NCI-H2107 treated with DMSO at 0.1 percent for 48 hours (cell line): ENCODE measurements at regions not wholly inside any gene's neighbourhood (a gene's known extent, or its start where the extent isn't known, plus 50 kb on each side); places are given as distances from the start of the nearest gene placed in this dataset.

Source experiments
- DNase-seq: peaks from one replicate; lab custom pipeline; 2025; ENCODE audit not compliant: unreplicated experiment; lab: John Stamatoyannopoulos, UW

DNA sequence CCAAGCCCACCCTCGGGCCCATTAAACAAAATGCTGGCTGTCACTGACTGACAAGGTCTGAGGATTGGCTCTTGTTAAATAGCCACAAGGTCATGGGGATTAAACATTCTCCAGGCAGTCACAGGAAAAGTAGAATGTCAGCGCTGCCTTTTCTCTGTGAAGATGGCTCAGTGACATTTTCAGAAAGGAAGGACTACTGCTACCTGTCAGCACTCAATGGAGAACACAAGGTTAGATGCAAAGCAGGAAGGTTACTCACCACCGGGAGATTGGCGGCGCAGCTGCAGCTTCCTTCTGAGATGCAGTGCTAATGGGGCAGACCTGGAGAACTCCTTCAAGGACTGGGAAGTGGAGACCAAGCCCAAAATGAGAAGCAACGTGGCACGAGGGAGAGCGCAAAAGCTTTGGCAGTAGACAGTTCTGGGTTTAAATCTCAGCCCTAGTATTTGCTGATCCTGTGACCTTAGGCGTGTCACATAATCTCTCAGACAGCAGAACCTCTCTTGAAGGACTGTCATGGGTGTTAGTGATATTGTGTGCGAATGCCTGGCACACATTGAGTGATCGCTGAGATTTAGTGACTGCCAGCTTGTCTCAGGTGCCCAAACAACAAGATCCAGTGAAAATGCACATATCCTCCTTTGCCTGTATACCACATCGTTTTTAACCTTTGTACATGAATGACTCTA, 213.1 kb upstream of the BOD1L1 start:
- DNase-seq: no peak

GRCh38 chr4:13844740-13845139, 217.2 kb upstream of the BOD1L1 start:
- no peak for DNase-seq

DNA sequence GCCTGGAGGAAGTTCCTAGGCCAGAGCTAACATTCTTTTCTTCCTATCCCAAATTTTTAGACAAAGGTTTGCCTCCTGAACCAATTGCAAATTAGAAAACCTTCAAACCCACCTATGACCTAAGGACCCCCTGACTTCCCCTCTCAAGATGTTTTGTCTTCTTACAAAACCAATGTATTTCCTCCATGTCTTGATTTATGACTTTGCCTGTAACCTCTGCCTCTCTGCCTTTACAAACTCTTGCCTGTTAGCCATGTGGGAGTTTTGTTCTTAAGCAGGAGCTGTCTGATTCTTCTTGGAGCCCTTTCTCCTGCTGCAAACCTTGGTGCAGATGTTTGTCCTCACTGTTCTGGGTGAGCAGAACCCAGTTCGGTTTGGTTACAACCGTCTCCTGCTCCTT, 222.3 kb upstream of the BOD1L1 start:
- DNase-seq: no peak

DNA sequence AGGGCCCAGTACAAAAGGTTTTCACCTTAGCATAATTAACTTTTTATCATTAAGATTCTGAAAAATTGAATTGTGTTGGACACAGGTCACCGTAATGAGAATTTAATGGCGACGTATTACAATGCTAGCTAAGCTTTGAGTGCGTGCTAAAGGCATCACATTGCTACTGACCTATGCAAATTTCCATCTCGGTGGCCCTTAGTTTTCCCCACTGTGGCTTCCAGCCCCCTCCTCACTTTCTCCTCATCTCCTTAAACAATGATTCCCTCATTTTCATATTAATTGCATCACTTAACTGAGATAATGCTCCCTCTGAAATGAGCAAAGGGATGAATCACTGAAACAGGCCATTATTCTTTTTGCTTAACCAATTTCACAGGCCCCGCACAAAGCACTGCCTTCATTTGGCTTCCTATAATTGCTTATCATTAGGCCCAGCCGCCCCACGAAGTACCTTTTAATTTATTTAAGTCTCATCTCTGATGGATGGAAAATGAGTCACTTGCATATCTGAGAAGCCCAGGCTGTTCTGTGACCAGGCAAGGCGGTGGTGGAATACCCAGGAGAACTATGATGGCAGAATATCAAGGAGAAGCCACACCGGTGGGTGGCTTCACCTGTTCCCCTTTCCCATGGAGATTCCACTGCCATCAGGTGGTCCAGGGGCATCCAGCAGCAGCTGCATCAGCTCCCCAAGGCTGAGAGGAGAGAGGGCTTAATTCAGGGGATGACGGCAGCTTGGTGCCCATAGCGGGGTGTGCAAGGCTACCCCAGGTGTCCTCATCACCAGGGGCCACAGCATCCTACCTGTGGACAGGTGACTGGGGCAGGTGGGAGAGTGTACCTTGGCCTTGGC, 223.8 kb upstream of the BOD1L1 start:
- DNase-seq: no peak

DNA sequence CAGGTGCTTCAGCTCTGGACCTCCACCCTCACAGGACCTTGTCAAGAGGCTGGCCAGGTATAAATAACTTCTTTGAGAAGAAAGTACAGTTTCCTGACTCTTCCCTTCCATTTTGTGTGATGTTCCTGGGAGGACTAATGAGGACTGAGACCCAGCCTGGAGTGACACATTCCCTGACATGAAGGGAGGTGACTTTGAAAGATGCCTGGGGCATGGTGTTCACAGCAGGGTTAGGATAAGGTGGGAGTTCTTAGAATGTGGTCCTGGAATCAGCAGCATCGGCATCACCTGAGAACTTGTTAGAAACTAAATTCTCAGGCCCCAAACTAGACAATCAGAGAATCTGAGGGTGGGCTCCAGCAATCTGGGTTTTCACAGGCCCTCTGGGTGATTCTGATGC, 224.9 kb upstream of the BOD1L1 start:
- no peak for DNase-seq

DNA sequence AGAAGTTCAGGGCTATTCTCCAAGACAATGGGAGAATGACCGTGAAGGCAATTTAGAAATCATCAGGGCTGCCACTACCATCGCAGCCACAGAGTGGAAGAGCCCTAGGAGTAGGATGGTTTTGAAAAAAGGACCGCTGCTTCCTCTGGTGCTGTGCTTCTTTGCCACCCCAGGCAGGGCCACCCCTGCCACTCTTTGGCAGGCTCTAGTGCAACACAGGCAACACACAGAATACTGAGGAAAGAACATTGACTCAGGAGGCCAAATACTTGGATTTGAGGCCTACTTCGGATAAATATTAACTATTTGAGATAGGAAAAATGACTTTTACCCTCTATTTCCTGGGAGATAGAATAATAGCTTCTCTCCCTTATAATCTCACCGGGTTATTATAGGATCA, 228.9 kb upstream of the BOD1L1 start:
- DNase-seq: no peak

GRCh38 chr4:13857397-13857796, 229.9 kb upstream of the BOD1L1 start:
- DNase-seq: no peak

DNA sequence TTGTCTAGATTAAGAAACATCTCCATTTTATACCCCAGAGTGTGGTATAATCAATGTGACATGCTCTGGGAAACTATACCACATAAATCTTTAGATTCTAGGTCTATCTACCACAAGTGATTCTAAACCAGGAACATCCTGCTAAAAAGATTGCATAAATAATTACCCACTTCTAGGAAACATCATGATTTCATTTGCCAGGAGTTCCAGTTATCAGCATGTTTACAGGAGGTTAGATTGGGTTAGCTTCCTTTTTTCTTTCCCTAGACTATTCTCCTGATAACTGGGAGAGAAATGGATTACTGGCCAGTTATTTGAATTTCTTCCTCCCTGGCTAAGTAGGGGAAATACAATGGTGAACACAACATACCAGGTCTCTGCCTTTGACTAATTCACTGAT, 230.3 kb upstream of the BOD1L1 start:
- no peak for DNase-seq

- no peak for DNase-seq
Measured at GRCh38 chr4:13859423-13859822, 231.9 kb upstream of the BOD1L1 start.

- no peak for DNase-seq
Measured at GRCh38 chr4:13860126-13860525, 232.6 kb upstream of the BOD1L1 start.

DNA sequence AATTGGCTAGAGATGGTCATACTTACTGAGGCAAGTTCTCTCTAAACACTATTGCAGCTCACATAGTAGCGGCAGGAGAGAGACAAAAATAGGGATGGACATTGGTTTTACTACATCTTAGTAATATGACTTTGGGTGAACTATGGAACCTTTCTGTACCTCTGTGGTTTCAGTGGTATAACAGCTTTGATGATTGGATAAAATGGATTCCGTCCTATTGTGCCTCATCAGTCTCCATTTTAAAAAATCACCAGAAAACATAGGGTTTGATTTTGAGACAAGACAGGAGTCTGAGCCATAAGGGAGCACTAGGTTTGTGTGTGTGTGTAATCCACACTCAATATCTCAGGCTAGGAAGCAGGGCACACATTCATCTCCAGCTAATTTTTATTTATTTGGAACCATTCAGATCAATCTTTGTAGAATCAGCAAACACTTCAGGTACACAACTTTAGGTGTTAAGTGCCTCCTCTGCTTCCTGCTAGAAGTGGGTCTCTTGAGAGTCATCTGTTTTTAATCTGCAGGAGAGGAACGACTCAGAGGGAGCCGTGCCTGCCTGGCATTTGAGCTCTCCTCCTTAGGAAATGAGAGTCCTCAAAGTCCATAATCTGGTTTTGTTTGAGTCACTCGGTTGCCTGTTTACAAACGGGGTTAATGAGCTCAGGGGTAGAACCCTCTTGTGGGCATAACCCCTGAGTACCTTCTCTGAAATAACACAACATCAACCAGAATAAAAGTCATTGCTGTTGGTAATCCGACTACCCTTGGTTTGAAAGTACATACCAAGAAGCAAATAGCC, 238.5 kb upstream of the BOD1L1 start:
- DNase-seq: no peak

- DNase-seq: no peak
Measured at GRCh38 chr4:13866881-13867280, 239.4 kb upstream of the BOD1L1 start.

DNA sequence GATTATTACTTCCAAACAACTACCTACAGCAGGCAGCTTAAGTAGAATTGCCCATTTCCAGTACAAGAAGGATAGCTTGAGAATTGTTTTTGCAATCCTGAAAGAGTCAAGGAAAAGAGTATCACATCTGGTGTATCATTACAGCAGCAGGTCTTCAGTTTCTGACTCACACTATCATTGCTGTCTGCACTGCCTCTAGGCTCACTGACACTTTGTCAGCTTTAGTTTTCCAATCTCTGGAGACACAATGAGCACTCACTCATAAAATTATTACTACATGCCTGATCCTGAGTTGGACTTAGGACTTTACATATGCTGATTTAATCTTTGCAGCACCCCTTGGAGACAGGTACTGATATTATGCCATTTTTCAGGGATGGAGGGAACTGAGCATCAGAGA, 244.6 kb upstream of the BOD1L1 start:
- DNase-seq: no peak

- no peak for DNase-seq
Measured at GRCh38 chr4:13872955-13873354, 245.4 kb upstream of the BOD1L1 start.

GRCh38 chr4:13875181-13875580, 247.7 kb upstream of the BOD1L1 start:
- no peak for DNase-seq

DNA sequence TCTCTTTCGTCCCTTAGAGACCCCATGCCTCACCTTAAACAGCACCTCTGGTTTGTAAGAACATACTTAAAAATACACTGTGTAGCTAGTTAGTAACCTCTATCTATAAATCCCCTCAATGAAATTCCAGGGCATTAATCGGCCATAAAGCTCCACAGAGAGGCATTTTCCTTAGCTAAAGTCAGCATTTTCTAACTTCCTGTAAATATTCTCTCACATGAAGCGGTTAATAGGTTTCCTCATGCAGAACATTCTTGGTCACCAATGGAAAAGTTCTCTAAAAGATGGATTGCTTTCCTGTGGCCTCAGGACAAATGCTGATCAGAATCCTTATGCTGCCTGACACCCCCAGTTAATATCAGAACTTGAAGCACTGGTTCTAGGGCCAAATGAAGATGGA, 248.6 kb upstream of the BOD1L1 start:
- no peak for DNase-seq

DNA sequence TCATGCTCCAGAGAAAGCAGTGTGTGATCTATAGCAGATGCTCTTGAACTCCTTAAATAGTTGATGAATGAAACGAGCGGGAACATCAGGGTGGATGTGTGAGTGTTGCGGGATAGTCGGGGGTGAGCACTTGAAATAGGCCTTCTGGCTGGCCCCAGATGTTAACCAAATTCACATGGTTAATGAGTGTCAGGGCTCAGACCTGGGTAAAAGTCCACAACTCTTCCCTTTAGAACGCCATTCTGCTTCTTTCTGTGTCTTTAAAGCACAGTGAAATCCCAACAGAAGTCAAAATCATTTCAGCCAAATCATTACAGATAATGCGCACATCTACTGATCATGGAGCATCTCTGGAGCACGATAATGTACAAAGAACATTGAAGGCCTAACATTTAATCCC, 249.4 kb upstream of the BOD1L1 start:
- no peak for DNase-seq

DNA sequence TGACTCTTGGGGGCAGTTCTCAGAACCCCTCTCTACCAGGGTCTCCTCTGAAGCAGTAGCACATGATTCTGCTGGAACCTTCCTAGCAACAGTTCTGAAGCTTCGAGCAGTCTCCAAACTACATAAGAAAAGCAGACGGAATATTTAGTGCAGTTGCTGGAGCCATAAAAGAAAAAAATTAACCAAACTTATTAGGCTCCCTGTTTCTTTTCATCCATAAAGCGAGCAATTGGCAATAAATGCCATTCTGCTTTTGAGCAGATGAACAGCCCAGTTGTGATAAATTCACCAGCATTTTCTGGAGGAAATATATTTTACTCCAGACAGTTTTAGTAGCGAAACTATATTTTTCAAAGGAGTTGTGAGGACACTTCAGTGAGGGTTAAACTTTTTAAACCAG, 250.1 kb upstream of the BOD1L1 start:
- no peak for DNase-seq

GRCh38 chr4:13881892-13882291, 254.4 kb upstream of the BOD1L1 start:
- no peak for DNase-seq

GRCh38 chr4:13887010-13887409, 259.5 kb upstream of the BOD1L1 start:
- no peak for DNase-seq

DNA sequence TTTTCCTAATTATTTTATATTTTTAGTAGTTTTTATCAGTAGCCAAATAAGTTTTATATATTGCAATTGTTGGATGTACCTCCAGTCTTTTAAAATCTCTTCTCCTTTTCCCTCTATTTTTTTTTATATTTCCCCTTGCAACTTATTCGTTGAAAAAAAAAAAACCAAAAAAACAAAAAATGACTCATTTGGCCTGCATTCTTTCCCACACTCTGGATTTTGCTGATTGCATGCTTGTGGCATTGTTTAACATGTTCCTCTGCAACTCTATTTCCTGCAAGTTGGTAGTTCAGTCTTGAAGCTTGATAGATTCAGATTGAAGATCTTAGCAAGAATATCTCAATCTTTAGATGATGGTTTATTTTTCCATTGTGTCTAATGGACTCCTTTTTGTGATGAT, 260.6 kb upstream of the BOD1L1 start:
- DNase-seq: no peak

- DNase-seq: no peak
Measured at GRCh38 chr4:13891544-13891939, 264.0 kb upstream of the BOD1L1 start.
